ENCODE measurements at regions not wholly inside any gene's neighbourhood (a gene's known extent, or its start where the extent isn't known, plus 50 kb on each side); places are given as distances from the start of the nearest gene placed in this dataset.
A peak's percentile ranks its signal among the peaks of the same experiment; 100 is the strongest.

DNA sequence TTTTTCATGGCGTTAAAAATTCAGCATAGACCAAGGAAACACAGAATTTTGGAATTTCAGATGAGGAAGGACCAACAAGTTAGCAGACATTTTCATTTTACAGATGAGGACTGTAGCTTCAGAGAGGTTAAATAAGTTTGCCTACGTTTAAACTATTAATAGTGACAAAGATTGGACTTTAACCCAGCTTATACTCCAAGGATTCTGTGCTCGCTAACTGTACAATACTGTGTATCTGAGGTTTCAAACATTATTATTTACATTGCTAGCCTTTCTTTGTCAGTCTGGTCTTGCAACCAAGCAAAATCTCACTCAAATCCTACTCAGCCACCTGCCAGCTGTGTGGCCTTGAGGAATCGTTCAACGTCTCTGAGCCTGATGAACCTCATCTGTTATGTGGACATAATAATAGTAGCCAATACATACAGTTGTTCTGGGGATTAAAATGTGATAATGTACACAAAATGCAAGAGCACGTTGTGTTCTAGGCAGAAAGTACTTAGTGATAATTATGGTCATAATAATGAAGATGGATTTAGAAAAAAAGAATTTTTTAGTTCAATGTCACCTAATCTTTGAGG, 462.4 kb upstream of the TRIB2 start:
- H3K4me3 ChIP-seq (ENCODE audit: low read depth, low read length) = no peak overlapping the region
- H3K27ac ChIP-seq (ENCODE audit: low read depth, low read length) = no peak overlapping the region
- WGBS (ENCODE audit: insufficient coverage) = 100% methylated on average over 1 of the region's 6 CpGs
- no peaks in the 10 kb centered on the region for H3K9me3 ChIP-seq (ENCODE audit: control insufficient read depth, insufficient read depth, low read length)
- H3K36me3 ChIP-seq (ENCODE audit: control insufficient read depth, insufficient read depth, low read length) = no peaks in the 10 kb centered on the region
- no peak for DNase-seq (ENCODE audit: low read depth in 4 of 6, low spot score in 6 of 6)
- peaks cover 3% of the 10 kb centered on the region for H3K4me1 ChIP-seq (ENCODE audit: control insufficient read depth, insufficient read depth, low read length)
- H3K27me3 ChIP-seq (ENCODE audit: control insufficient read depth, insufficient read depth, low read length) = no peaks in the 10 kb centered on the region

DNA sequence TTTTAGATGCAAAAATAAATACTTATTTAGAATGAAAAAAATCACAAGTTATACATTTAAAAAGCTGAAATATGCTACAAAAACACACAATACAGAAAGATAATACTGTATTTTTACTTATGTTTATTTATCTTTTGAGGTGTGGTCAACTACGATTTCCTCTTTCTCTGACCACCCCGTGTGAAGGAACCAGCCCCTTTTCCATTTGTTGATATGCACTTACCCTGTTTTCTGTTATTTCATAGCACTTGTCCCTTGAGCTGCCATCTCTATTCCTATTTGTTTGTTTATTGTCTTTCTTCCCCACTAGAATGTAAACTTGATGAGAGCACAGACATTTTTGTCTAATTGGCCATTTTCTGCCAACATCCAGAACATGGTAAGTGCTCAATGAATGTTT, 460.5 kb upstream of the TRIB2 start:
- H3K9me3 ChIP-seq (ENCODE audit: control insufficient read depth, insufficient read depth, low read length) = no peaks in the 10 kb centered on the region
- no peaks in the 10 kb centered on the region for H3K36me3 ChIP-seq (ENCODE audit: control insufficient read depth, insufficient read depth, low read length)
- H3K27me3 ChIP-seq (ENCODE audit: control insufficient read depth, insufficient read depth, low read length) = no peaks in the 10 kb centered on the region
- DNase-seq (ENCODE audit: low read depth in 4 of 6, low spot score in 6 of 6) = no peak
- H3K27ac ChIP-seq (ENCODE audit: low read depth, low read length) = no peak overlapping the region
- WGBS (ENCODE audit: insufficient coverage) = no CpG with 5 or more reads among the region's 2 CpGs
- peaks cover 3% of the 10 kb centered on the region for H3K4me1 ChIP-seq (ENCODE audit: control insufficient read depth, insufficient read depth, low read length)
- H3K4me3 ChIP-seq (ENCODE audit: low read depth, low read length) = no peak overlapping the region

GRCh38 chr2:12257476-12257875, 459.3 kb upstream of the TRIB2 start:
- 54% methylated on average over 2 of the region's 3 CpGs for WGBS (ENCODE audit: insufficient coverage)
- H3K27ac ChIP-seq (ENCODE audit: low read depth, low read length) = no peak overlapping the region
- H3K4me3 ChIP-seq (ENCODE audit: low read depth, low read length) = no peak overlapping the region
- no peaks in the 10 kb centered on the region for H3K36me3 ChIP-seq (ENCODE audit: control insufficient read depth, insufficient read depth, low read length)
- peak in 3 of 6 donors; percentile 12 to 79 (median 79) for DNase-seq (ENCODE audit: low read depth in 4 of 6, low spot score in 6 of 6)
- peaks cover 3% of the 10 kb centered on the region for H3K4me1 ChIP-seq (ENCODE audit: control insufficient read depth, insufficient read depth, low read length)
- H3K9me3 ChIP-seq (ENCODE audit: control insufficient read depth, insufficient read depth, low read length) = no peaks in the 10 kb centered on the region
- no peaks in the 10 kb centered on the region for H3K27me3 ChIP-seq (ENCODE audit: control insufficient read depth, insufficient read depth, low read length)

- WGBS (ENCODE audit: insufficient coverage) = 88% methylated on average over 1 of the region's 3 CpGs
- H3K36me3 ChIP-seq (ENCODE audit: control insufficient read depth, insufficient read depth, low read length) = no peaks in the 10 kb centered on the region
- no peak overlapping the region for H3K27ac ChIP-seq (ENCODE audit: low read depth, low read length)
- no peak overlapping the region for H3K4me3 ChIP-seq (ENCODE audit: low read depth, low read length)
- DNase-seq (ENCODE audit: low read depth in 4 of 6, low spot score in 6 of 6) = no peak
- H3K9me3 ChIP-seq (ENCODE audit: control insufficient read depth, insufficient read depth, low read length) = peaks cover 1% of the 10 kb centered on the region
- no peaks in the 10 kb centered on the region for H3K27me3 ChIP-seq (ENCODE audit: control insufficient read depth, insufficient read depth, low read length)
- H3K4me1 ChIP-seq (ENCODE audit: control insufficient read depth, insufficient read depth, low read length) = peaks cover 5% of the 10 kb centered on the region
Measured at GRCh38 chr2:12259493-12259892, 457.2 kb upstream of the TRIB2 start.

DNA sequence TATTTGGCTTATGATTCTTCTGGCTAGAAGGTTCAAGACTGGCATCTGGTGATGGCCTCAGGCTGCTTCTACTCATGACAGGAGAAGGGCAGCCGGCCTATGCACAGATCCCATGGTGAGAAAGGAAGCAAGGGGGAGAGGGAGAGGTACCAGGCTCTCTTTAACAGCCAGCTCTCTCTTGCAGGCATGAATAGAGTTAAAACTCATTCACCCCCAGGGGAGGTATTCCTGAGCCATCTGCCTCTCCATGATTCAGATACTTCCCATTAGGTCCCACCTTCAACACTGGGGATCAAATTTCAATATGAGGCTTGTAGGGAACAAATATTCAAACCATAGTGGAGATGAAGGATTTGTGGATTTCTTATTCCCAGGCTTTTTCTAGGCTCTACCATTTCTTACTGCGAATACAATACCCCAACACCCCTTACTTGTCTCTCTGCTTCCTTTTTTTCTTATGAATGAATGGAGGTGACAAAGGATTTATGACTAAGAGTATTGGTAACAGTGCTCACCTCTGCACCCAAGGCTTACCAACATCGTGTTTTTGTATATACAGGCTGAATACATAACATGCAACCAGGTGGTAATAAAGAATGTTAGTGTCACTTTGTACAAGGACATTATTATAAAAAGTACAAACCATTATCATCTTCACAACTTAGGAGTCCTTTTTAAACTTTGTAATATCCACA, 454.6 kb upstream of the TRIB2 start:
- Histone ChIP-seq H3K27ac (ENCODE audit: low read depth, low read length) (no peak overlapping the region), H3K27me3 (ENCODE audit: control insufficient read depth, insufficient read depth, low read length) (no peaks in the 10 kb centered on the region), H3K4me1 (ENCODE audit: control insufficient read depth, insufficient read depth, low read length) (peaks cover 4% of the 10 kb centered on the region), H3K9me3 (ENCODE audit: control insufficient read depth, insufficient read depth, low read length) (peaks cover 1% of the 10 kb centered on the region), H3K36me3 (ENCODE audit: control insufficient read depth, insufficient read depth, low read length) (no peaks in the 10 kb centered on the region), H3K4me3 (ENCODE audit: low read depth, low read length) (no peak overlapping the region)
- no CpG with 5 or more reads among the region's 3 CpGs for WGBS (ENCODE audit: insufficient coverage)
- no peak for DNase-seq (ENCODE audit: low read depth in 4 of 6, low spot score in 6 of 6)

GRCh38 chr2:12262681-12263436, 453.9 kb upstream of the TRIB2 start:
- DNase-seq (ENCODE audit: low read depth in 4 of 6, low spot score in 6 of 6) = peak in 2 of 6 donors; percentile 13 to 38
- peaks cover 1% of the 10 kb centered on the region for H3K9me3 ChIP-seq (ENCODE audit: control insufficient read depth, insufficient read depth, low read length)
- peaks cover 3% of the 10 kb centered on the region for H3K4me1 ChIP-seq (ENCODE audit: control insufficient read depth, insufficient read depth, low read length)
- no peaks in the 10 kb centered on the region for H3K36me3 ChIP-seq (ENCODE audit: control insufficient read depth, insufficient read depth, low read length)
- no peaks in the 10 kb centered on the region for H3K27me3 ChIP-seq (ENCODE audit: control insufficient read depth, insufficient read depth, low read length)
- H3K4me3 ChIP-seq (ENCODE audit: low read depth, low read length) = no peak overlapping the region
- WGBS (ENCODE audit: insufficient coverage) = 100% methylated on average over 1 of the region's 2 CpGs
- H3K27ac ChIP-seq (ENCODE audit: low read depth, low read length) = no peak overlapping the region

GRCh38 chr2:12263730-12264129, 453.0 kb upstream of the TRIB2 start:
- peaks cover 3% of the 10 kb centered on the region for H3K4me1 ChIP-seq (ENCODE audit: control insufficient read depth, insufficient read depth, low read length)
- no peaks in the 10 kb centered on the region for H3K36me3 ChIP-seq (ENCODE audit: control insufficient read depth, insufficient read depth, low read length)
- no peak for DNase-seq (ENCODE audit: low read depth in 4 of 6, low spot score in 6 of 6)
- H3K27me3 ChIP-seq (ENCODE audit: control insufficient read depth, insufficient read depth, low read length) = no peaks in the 10 kb centered on the region
- H3K9me3 ChIP-seq (ENCODE audit: control insufficient read depth, insufficient read depth, low read length) = peaks cover 1% of the 10 kb centered on the region
- H3K27ac ChIP-seq (ENCODE audit: low read depth, low read length) = no peak overlapping the region
- no peak overlapping the region for H3K4me3 ChIP-seq (ENCODE audit: low read depth, low read length)

- Histone ChIP-seq H3K27me3 (ENCODE audit: control insufficient read depth, insufficient read depth, low read length) (no peaks in the 10 kb centered on the region), H3K27ac (ENCODE audit: low read depth, low read length) (no peak overlapping the region), H3K4me1 (ENCODE audit: control insufficient read depth, insufficient read depth, low read length) (peaks cover 3% of the 10 kb centered on the region), H3K36me3 (ENCODE audit: control insufficient read depth, insufficient read depth, low read length) (no peaks in the 10 kb centered on the region), H3K9me3 (ENCODE audit: control insufficient read depth, insufficient read depth, low read length) (peaks cover 1% of the 10 kb centered on the region), H3K4me3 (ENCODE audit: low read depth, low read length) (no peak overlapping the region)
- 93% methylated on average over 1 of the region's 1 CpG for WGBS (ENCODE audit: insufficient coverage)
- DNase-seq (ENCODE audit: low read depth in 4 of 6, low spot score in 6 of 6) = no peak
Measured at GRCh38 chr2:12264146-12264545, 452.6 kb upstream of the TRIB2 start.

DNA sequence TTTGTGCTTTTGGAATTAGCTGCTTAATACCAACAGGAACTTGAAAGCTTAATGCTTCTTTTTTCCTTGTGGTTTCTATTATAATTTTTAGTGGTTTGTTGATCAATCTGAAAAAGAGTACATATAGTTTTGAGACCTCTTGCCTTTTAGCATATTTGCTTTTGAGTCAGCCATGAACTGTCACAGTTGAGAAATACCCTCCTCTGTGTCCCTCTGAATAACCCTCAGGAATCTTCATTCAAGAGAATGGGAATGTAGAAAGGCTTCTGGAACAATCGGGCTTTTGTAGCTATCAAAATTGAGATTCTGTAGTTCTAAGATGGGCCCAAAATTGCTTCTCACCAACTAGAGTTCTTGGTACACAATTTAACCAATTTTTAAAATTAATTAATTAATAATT, 451.1 kb upstream of the TRIB2 start:
- Histone ChIP-seq H3K4me1 (ENCODE audit: control insufficient read depth, insufficient read depth, low read length) (peaks cover 3% of the 10 kb centered on the region), H3K4me3 (ENCODE audit: low read depth, low read length) (no peak overlapping the region), H3K36me3 (ENCODE audit: control insufficient read depth, insufficient read depth, low read length) (no peaks in the 10 kb centered on the region), H3K27me3 (ENCODE audit: control insufficient read depth, insufficient read depth, low read length) (no peaks in the 10 kb centered on the region), H3K27ac (ENCODE audit: low read depth, low read length) (no peak overlapping the region), H3K9me3 (ENCODE audit: control insufficient read depth, insufficient read depth, low read length) (peaks cover 1% of the 10 kb centered on the region)
- DNase-seq (ENCODE audit: low read depth in 4 of 6, low spot score in 6 of 6) = no peak
- WGBS (ENCODE audit: insufficient coverage) = no CpG with 5 or more reads among the region's 1 CpG

- Histone ChIP-seq H3K27ac (ENCODE audit: low read depth, low read length) (no peak overlapping the region), H3K9me3 (ENCODE audit: control insufficient read depth, insufficient read depth, low read length) (peaks cover 1% of the 10 kb centered on the region), H3K27me3 (ENCODE audit: control insufficient read depth, insufficient read depth, low read length) (no peaks in the 10 kb centered on the region), H3K36me3 (ENCODE audit: control insufficient read depth, insufficient read depth, low read length) (no peaks in the 10 kb centered on the region), H3K4me3 (ENCODE audit: low read depth, low read length) (no peak overlapping the region), H3K4me1 (ENCODE audit: control insufficient read depth, insufficient read depth, low read length) (peaks cover 3% of the 10 kb centered on the region)
- DNase-seq (ENCODE audit: low read depth in 4 of 6, low spot score in 6 of 6) = no peak
- WGBS (ENCODE audit: insufficient coverage) = no CpG with 5 or more reads among the region's 3 CpGs
Measured at GRCh38 chr2:12267042-12267441, 449.7 kb upstream of the TRIB2 start.
